ENCODE measurements at regions not wholly inside any gene's neighbourhood (a gene's known extent, or its start where the extent isn't known, plus 50 kb on each side); places are given as distances from the start of the nearest gene placed in this dataset.
A peak's percentile ranks its signal among the peaks of the same experiment; 100 is the strongest.

GRCh38 chr3:30285188-30286006 is 321.0 kb upstream of the TGFBR2 start:
- no peak for DNase-seq
- peaks cover 5% of the 10 kb centered on the region for H3K4me1 ChIP-seq (ENCODE audit: insufficient read depth)
- no peaks in the 10 kb centered on the region for H3K27me3 ChIP-seq
- no peaks in the 10 kb centered on the region for H3K9me3 ChIP-seq
- 57 to 59% (median 58%) methylated on average over 5 of the region's 5 CpGs for WGBS, 3 donors
- TF ChIP-seq EP300 (IDR thresholded peaks at IDR 0.05) (no peak), POLR2A (IDR thresholded peaks at IDR 0.05) (no peak), CTCF (IDR thresholded peaks at IDR 0.05) (no peak)
- H3K4me3 ChIP-seq, result no peak overlapping the region
- H3K27ac ChIP-seq, result no peak overlapping the region
- H3K36me3 ChIP-seq, result no peaks in the 10 kb centered on the region
- intact Hi-C loops (cut with DNase I), result no loop called here

- no peaks in the 10 kb centered on the region for H3K27me3 ChIP-seq
- peak; percentile 31 to 76 (median 60) for DNase-seq
- no peaks in the 10 kb centered on the region for H3K36me3 ChIP-seq
- no peak overlapping the region for H3K4me3 ChIP-seq
- peaks cover 5% of the 10 kb centered on the region for H3K4me1 ChIP-seq (ENCODE audit: insufficient read depth)
- no peaks in the 10 kb centered on the region for H3K9me3 ChIP-seq
- WGBS, 3 donors, result 0 to 7% (median 4%) methylated on average over 1 of the region's 1 CpG
- H3K27ac ChIP-seq, result no peak overlapping the region
- intact Hi-C loops (cut with DNase I), result no loop called here
- no peak for TF ChIP-seq EP300 (IDR thresholded peaks at IDR 0.05)
- TF ChIP-seq POLR2A (IDR thresholded peaks at IDR 0.05), result no peak
- no peak for TF ChIP-seq CTCF (IDR thresholded peaks at IDR 0.05)
Observed at GRCh38 chr3:30286007-30286669, 320.3 kb upstream of the TGFBR2 start.

GRCh38 chr3:30286811-30287210 is 319.6 kb upstream of the TGFBR2 start:
- 85 to 91% (median 87%) methylated on average over 2 of the region's 2 CpGs for WGBS, 3 donors
- H3K27me3 ChIP-seq, result no peaks in the 10 kb centered on the region
- H3K36me3 ChIP-seq, result no peaks in the 10 kb centered on the region
- no peak overlapping the region for H3K27ac ChIP-seq
- peaks cover 5% of the 10 kb centered on the region for H3K4me1 ChIP-seq (ENCODE audit: insufficient read depth)
- H3K9me3 ChIP-seq, result no peaks in the 10 kb centered on the region
- no peak for DNase-seq
- intact Hi-C loops (cut with DNase I), result no loop called here
- no peak overlapping the region for H3K4me3 ChIP-seq
- TF ChIP-seq EP300 (IDR thresholded peaks at IDR 0.05) (no peak), POLR2A (IDR thresholded peaks at IDR 0.05) (no peak), CTCF (IDR thresholded peaks at IDR 0.05) (no peak)

- Histone ChIP-seq H3K27ac (no peak overlapping the region), H3K4me1 (ENCODE audit: insufficient read depth) (peaks cover 5% of the 10 kb centered on the region), H3K36me3 (no peaks in the 10 kb centered on the region), H3K9me3 (no peaks in the 10 kb centered on the region), H3K4me3 (no peak overlapping the region), H3K27me3 (no peaks in the 10 kb centered on the region)
- no peak for DNase-seq
- intact Hi-C loops (cut with DNase I), result no loop called here
- TF ChIP-seq EP300 (IDR thresholded peaks at IDR 0.05) (no peak), POLR2A (IDR thresholded peaks at IDR 0.05) (no peak), CTCF (IDR thresholded peaks at IDR 0.05) (no peak)
Observed at GRCh38 chr3:30288830-30289229, 317.6 kb upstream of the TGFBR2 start.
